Loucy (cell line): ENCODE measurements at regions not wholly inside any gene's neighbourhood (a gene's known extent, or its start where the extent isn't known, plus 50 kb on each side); places are given as distances from the start of the nearest gene placed in this dataset.

Experiments used
- H2AFZ ChIP-seq: fragments of 200-600 bp; sonication (generic); 2 replicates; pipeline ENCODE4 v1.6.0; 2016; ENCODE audit warnings: antibody characterized with exemption, mild to moderate bottlenecking, low read length, moderate library complexity
- H3F3A ChIP-seq: fragments of 200-600 bp; 2 replicates; pipeline ENCODE4 v1.6.0; 2016; ENCODE audit warnings: antibody characterized with exemption, low read depth, mild to moderate bottlenecking
- H3K27me3 ChIP-seq: fragments of 200-600 bp; sonication (generic); 2 replicates; pipeline ENCODE4 v1.6.1; 2014; ENCODE audit warnings: low read length, mild to moderate bottlenecking; ENCODE audit not compliant: insufficient read depth, poor library complexity, severe bottlenecking
- H3K36me3 ChIP-seq: fragments of 200-600 bp; sonication (generic); 2 replicates; pipeline ENCODE4 v1.6.1; 2016; ENCODE audit warnings: low read length; ENCODE audit not compliant: insufficient read depth
- H3K4me1 ChIP-seq: fragments of 200-600 bp; sonication (generic); 2 replicates; pipeline ENCODE4 v1.5.1; 2014; ENCODE audit warnings: low read length, mild to moderate bottlenecking; ENCODE audit not compliant: insufficient read depth, poor library complexity, severe bottlenecking
- H3K4me2 ChIP-seq: fragments of 200-600 bp; sonication (generic); 2 replicates; pipeline ENCODE4 v1.6.0; 2014; ENCODE audit warnings: antibody characterized with exemption, low read length, low read depth, mild to moderate bottlenecking; ENCODE audit not compliant: poor library complexity, severe bottlenecking
- H3K4me3 ChIP-seq: fragments of 200-600 bp; sonication (generic); 2 replicates; pipeline ENCODE4 v1.5.1; 2014; ENCODE audit warnings: low read length, mild to moderate bottlenecking, mixed read lengths; ENCODE audit not compliant: poor library complexity, severe bottlenecking
- H3K79me2 ChIP-seq: fragments of 200-600 bp; sonication (generic); 2 replicates; pipeline ENCODE4 v1.6.1; 2014; ENCODE audit warnings: low read length; ENCODE audit not compliant: insufficient read depth
- H3K9ac ChIP-seq: fragments of 200-600 bp; sonication (generic); 2 replicates; pipeline ENCODE4 v1.6.0; 2014; ENCODE audit warnings: mild to moderate bottlenecking, low read depth, low read length, moderate library complexity; ENCODE audit not compliant: poor library complexity, severe bottlenecking
- H3K9me2 ChIP-seq: fragments of 200-600 bp; sonication (generic); replicated peaks from 2 replicates; pipeline ENCODE4 v1.6.1; 2016; ENCODE audit warnings: low read depth, low read length, mixed read lengths
- H3K9me3 ChIP-seq: fragments of 200-600 bp; sonication (generic); 2 replicates; pipeline ENCODE4 v1.6.1; 2014; ENCODE audit warnings: mild to moderate bottlenecking, antibody characterized with exemption, low read length, low read depth; ENCODE audit not compliant: insufficient read depth
- H4K20me1 ChIP-seq: fragments of 200-600 bp; sonication (generic); 2 replicates; pipeline ENCODE4 v1.6.0; 2014; ENCODE audit warnings: antibody characterized with exemption, low read length, mild to moderate bottlenecking; ENCODE audit not compliant: insufficient read depth, poor library complexity, severe bottlenecking
- CTCF ChIP-seq: fragments of 200-600 bp; sonication (generic); conservative IDR thresholded peaks from 2 replicates; pipeline ENCODE4 v1.5.1; 2014; ENCODE audit warnings: mild to moderate bottlenecking, antibody characterized with exemption, low read length
- EZH2phosphoT487 ChIP-seq: fragments of 200-600 bp; IDR thresholded peaks from 2 replicates; pipeline ENCODE4 v1.6.1; 2018; ENCODE audit warnings: antibody characterized with exemption, mild to moderate bottlenecking, moderate library complexity, borderline replicate concordance

- TF ChIP-seq CTCF (no peak), EZH2phosphoT487 (no peak)
- no peak overlapping the region for H2AFZ ChIP-seq
- no peak overlapping the region for H3K4me3 ChIP-seq
- H3K4me1 ChIP-seq, result no peaks in the 10 kb centered on the region
- H4K20me1 ChIP-seq, result no peaks in the 10 kb centered on the region
- H3K9ac ChIP-seq, result no peak overlapping the region
- peaks cover 26% of the 10 kb centered on the region for H3K27me3 ChIP-seq
- no peaks in the 10 kb centered on the region for H3K9me2 ChIP-seq
- no peaks in the 10 kb centered on the region for H3K36me3 ChIP-seq
- no peaks in the 10 kb centered on the region for H3K79me2 ChIP-seq
- no peaks in the 10 kb centered on the region for H3F3A ChIP-seq
- H3K4me2 ChIP-seq, result no peak overlapping the region
- H3K9me3 ChIP-seq, result no peaks in the 10 kb centered on the region
These were observed 241.8 kb downstream of the TTLL7 start for GRCh38 chr1:83756984-83757717.

- TF ChIP-seq CTCF, result no peak
- no peak for TF ChIP-seq EZH2phosphoT487
- Histone ChIP-seq H3K9me2 (no peaks in the 10 kb centered on the region), H4K20me1 (no peaks in the 10 kb centered on the region), H3K4me3 (no peak overlapping the region), H3K4me1 (no peaks in the 10 kb centered on the region), H3K9ac (no peak overlapping the region), H3K79me2 (no peaks in the 10 kb centered on the region), H3K4me2 (no peak overlapping the region), H3K36me3 (no peaks in the 10 kb centered on the region), H3K9me3 (no peaks in the 10 kb centered on the region), H3F3A (no peaks in the 10 kb centered on the region), H2AFZ (no peak overlapping the region), H3K27me3 (no peaks in the 10 kb centered on the region)
These were observed 247.3 kb downstream of the TTLL7 start for GRCh38 chr1:83751602-83752001.

DNA sequence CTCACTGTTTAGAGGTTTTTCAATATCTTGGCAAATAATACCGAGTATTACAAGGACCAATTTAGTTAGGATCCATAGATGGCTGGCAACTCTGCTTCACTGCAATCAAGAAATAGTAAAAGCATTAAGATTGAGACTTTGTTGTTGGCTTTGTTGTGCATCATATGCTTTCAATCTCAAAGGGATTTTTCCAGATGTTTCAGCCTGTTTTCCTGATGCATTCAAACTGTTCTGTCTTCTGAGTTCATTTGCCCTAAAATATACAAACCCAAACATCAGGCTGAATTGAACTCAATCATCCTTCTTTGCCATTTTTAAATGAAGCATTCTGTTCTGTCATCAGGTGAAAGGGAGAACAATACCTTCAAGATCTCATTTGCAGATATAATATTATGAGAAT is 248.7 kb downstream of the TTLL7 start:
- Histone ChIP-seq H3F3A (no peaks in the 10 kb centered on the region), H2AFZ (no peak overlapping the region), H3K36me3 (no peaks in the 10 kb centered on the region), H3K4me3 (no peak overlapping the region), H3K4me1 (no peaks in the 10 kb centered on the region), H3K79me2 (no peaks in the 10 kb centered on the region), H3K9ac (no peak overlapping the region), H3K9me2 (no peaks in the 10 kb centered on the region), H3K27me3 (no peaks in the 10 kb centered on the region), H3K4me2 (no peak overlapping the region), H4K20me1 (no peaks in the 10 kb centered on the region), H3K9me3 (no peaks in the 10 kb centered on the region)
- TF ChIP-seq EZH2phosphoT487, result no peak
- no peak for TF ChIP-seq CTCF
